ENCODE measurements at regions not wholly inside any gene's neighbourhood (a gene's known extent, or its start where the extent isn't known, plus 50 kb on each side); places are given as distances from the start of the nearest gene placed in this dataset.

- no peak overlapping the region for H3K9ac ChIP-seq (ENCODE audit: low read length in 3 of 3)
- H3K27ac ChIP-seq (ENCODE audit: low read depth in 2 of 2, low read length in 2 of 2): no peak overlapping the region
- no peaks in the 10 kb centered on the region for H3K9me3 ChIP-seq (ENCODE audit: control insufficient read depth in 2 of 3, insufficient read depth in 1 of 3, low read length in 3 of 3)
- no peaks in the 10 kb centered on the region for H3K4me1 ChIP-seq (ENCODE audit: control insufficient read depth in 2 of 3, insufficient read depth in 2 of 3, low read depth in 1 of 3, low read length in 3 of 3)
- no peak overlapping the region for H3K4me3 ChIP-seq (ENCODE audit: low read length in 3 of 3)
- H3K36me3 ChIP-seq (ENCODE audit: control insufficient read depth in 2 of 3, insufficient read depth in 3 of 3, low read length in 3 of 3): no peaks in the 10 kb centered on the region
- TF ChIP-seq, protein P1, sequence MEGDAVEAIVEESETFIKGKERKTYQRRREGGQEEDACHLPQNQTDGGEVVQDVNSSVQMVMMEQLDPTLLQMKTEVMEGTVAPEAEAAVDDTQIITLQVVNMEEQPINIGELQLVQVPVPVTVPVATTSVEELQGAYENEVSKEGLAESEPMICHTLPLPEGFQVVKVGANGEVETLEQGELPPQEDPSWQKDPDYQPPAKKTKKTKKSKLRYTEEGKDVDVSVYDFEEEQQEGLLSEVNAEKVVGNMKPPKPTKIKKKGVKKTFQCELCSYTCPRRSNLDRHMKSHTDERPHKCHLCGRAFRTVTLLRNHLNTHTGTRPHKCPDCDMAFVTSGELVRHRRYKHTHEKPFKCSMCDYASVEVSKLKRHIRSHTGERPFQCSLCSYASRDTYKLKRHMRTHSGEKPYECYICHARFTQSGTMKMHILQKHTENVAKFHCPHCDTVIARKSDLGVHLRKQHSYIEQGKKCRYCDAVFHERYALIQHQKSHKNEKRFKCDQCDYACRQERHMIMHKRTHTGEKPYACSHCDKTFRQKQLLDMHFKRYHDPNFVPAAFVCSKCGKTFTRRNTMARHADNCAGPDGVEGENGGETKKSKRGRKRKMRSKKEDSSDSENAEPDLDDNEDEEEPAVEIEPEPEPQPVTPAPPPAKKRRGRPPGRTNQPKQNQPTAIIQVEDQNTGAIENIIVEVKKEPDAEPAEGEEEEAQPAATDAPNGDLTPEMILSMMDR (IDR thresholded peaks at IDR 0.05; ENCODE audit: borderline replicate concordance, extremely low read depth, insufficient read depth): no peak
- FAIRE-seq: no peak
- intact Hi-C loops (cut with DNase I): loop anchor here (10.0 kb wide), 1 partner anchor 486 kb away; the partner anchor contains the start of gene SMIM15
- H3K27me3 ChIP-seq (ENCODE audit: control insufficient read depth, insufficient read depth, low read length): no peaks in the 10 kb centered on the region
- no peak for DNase-seq
Observed at GRCh38 chr5:61651195-61651594, 319.1 kb downstream of the ZSWIM6 start.

DNA sequence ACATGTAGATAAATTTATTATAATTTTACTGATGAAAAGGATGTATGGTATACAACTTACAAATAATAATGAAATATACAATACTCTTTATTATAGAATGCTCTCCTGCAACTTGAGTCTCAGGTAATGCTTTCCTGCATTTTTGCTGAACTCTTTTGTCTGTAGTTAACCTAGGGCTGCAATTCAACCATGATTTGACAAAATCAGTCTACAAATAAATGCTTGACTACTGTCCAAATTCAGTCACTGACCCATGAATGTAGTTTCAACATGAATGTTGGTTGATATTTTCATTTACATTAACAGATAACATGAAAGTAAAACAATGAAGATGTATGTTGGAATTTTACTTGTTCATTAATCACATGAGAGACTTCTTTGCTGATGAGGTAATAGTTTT is 320.9 kb downstream of the ZSWIM6 start:
- Histone ChIP-seq H3K36me3 (ENCODE audit: control insufficient read depth in 2 of 3, insufficient read depth in 3 of 3, low read length in 3 of 3) (no peaks in the 10 kb centered on the region), H3K27ac (ENCODE audit: low read depth in 2 of 2, low read length in 2 of 2) (no peak overlapping the region), H3K9ac (ENCODE audit: low read length in 3 of 3) (no peak overlapping the region), H3K4me1 (ENCODE audit: control insufficient read depth in 2 of 3, insufficient read depth in 2 of 3, low read depth in 1 of 3, low read length in 3 of 3) (no peaks in the 10 kb centered on the region), H3K27me3 (ENCODE audit: control insufficient read depth, insufficient read depth, low read length) (no peaks in the 10 kb centered on the region), H3K9me3 (ENCODE audit: control insufficient read depth in 2 of 3, insufficient read depth in 1 of 3, low read length in 3 of 3) (no peaks in the 10 kb centered on the region), H3K4me3 (ENCODE audit: low read length in 3 of 3) (no peak overlapping the region)
- TF ChIP-seq, protein P1 (IDR thresholded peaks at IDR 0.05; ENCODE audit: borderline replicate concordance, extremely low read depth, insufficient read depth): no peak
- FAIRE-seq (no peak), DNase-seq (no peak)
- intact Hi-C loops (cut with DNase I): loop anchor here (10.0 kb wide), 1 partner anchor 488 kb away; the partner anchor contains the start of gene SMIM15

- no peaks in the 10 kb centered on the region for H3K9me3 ChIP-seq (ENCODE audit: control insufficient read depth in 2 of 3, insufficient read depth in 1 of 3, low read length in 3 of 3)
- H3K27ac ChIP-seq (ENCODE audit: low read depth in 2 of 2, low read length in 2 of 2): no peak overlapping the region
- H3K4me1 ChIP-seq (ENCODE audit: control insufficient read depth in 2 of 3, insufficient read depth in 2 of 3, low read depth in 1 of 3, low read length in 3 of 3): peaks cover 0 to 3% (median 0%) of the 10 kb centered on the region in 3 donors
- no peaks in the 10 kb centered on the region for H3K27me3 ChIP-seq (ENCODE audit: control insufficient read depth, insufficient read depth, low read length)
- TF ChIP-seq, protein P1 (IDR thresholded peaks at IDR 0.05; ENCODE audit: borderline replicate concordance, extremely low read depth, insufficient read depth): no peak
- DNase-seq (no peak), FAIRE-seq (no peak)
- H3K9ac ChIP-seq (ENCODE audit: low read length in 3 of 3): no peak overlapping the region
- H3K4me3 ChIP-seq (ENCODE audit: low read length in 3 of 3): no peak overlapping the region
- intact Hi-C loops (cut with DNase I): loop anchor here (10.0 kb wide), 1 partner anchor 489 kb away; the partner anchor contains the start of gene SMIM15
- no peaks in the 10 kb centered on the region for H3K36me3 ChIP-seq (ENCODE audit: control insufficient read depth in 2 of 3, insufficient read depth in 3 of 3, low read length in 3 of 3)
Observed at GRCh38 chr5:61653807-61654580, 321.9 kb downstream of the ZSWIM6 start.

Data from kidney (tissue), 13 donors.